Frontal cortex (tissue), 3 donors: ENCODE measurements at regions not wholly inside any gene's neighbourhood (a gene's known extent, or its start where the extent isn't known, plus 50 kb on each side); places are given as distances from the start of the nearest gene placed in this dataset.

ENCODE experiments used
- DNase-seq, 2 donors: peaks; one replicate each; pipeline ENCODE4 v3.0.0; 2012; ENCODE audit warnings: low spot score in 2 of 2
- FAIRE-seq: peaks from 2 replicates; lab custom pipeline; 2012; peaks lifted over from hg19 to GRCh38; lab: Jason Lieb, UNC
- donor health status: control.
- donor health status: control.
- donor health status: control.

- FAIRE-seq = no peak
Measured at GRCh38 chr7:118009419-118009818, 136.2 kb upstream of the CTTNBP2 start.

GRCh38 chr7:118011652-118012051 lies 138.4 kb upstream of the CTTNBP2 start:
- no peak for FAIRE-seq

More at GRCh38 chr7:118009419-118009818, 136.2 kb upstream of the CTTNBP2 start:
- no peak for DNase-seq

GRCh38 chr7:118013252-118014010 lies 140.2 kb upstream of the CTTNBP2 start:
- DNase-seq (no peak), FAIRE-seq (no peak)

More at GRCh38 chr7:118011652-118012051, 138.4 kb upstream of the CTTNBP2 start:
- no peak for DNase-seq

- DNase-seq (no peak), FAIRE-seq (no peak)
Measured at GRCh38 chr7:118022546-118022945, 149.3 kb upstream of the CTTNBP2 start.

GRCh38 chr7:118026791-118027190 lies 153.6 kb upstream of the CTTNBP2 start:
- FAIRE-seq (no peak), DNase-seq (no peak)

GRCh38 chr7:118028226-118028625 lies 155.0 kb upstream of the CTTNBP2 start:
- DNase-seq (no peak), FAIRE-seq (no peak)

GRCh38 chr7:118029826-118030422 lies 154.0 kb upstream of the LSM8 start:
- no peak for DNase-seq
- no peak for FAIRE-seq

- FAIRE-seq (no peak), DNase-seq (no peak)
Measured at GRCh38 chr7:118033273-118033672, 150.7 kb upstream of the LSM8 start.

- FAIRE-seq (no peak), DNase-seq (no peak)
Measured at GRCh38 chr7:118039963-118040489, 143.9 kb upstream of the LSM8 start.

GRCh38 chr7:118040562-118040961 lies 143.4 kb upstream of the LSM8 start:
- no peak for DNase-seq
- FAIRE-seq = no peak

- DNase-seq (no peak), FAIRE-seq (no peak)
Measured at GRCh38 chr7:118041251-118041878, 142.6 kb upstream of the LSM8 start.

GRCh38 chr7:118045629-118046028 lies 138.3 kb upstream of the LSM8 start:
- DNase-seq (no peak), FAIRE-seq (no peak)

GRCh38 chr7:118046086-118046485 lies 137.9 kb upstream of the LSM8 start:
- no peak for FAIRE-seq

GRCh38 chr7:118046801-118047200 lies 137.2 kb upstream of the LSM8 start:
- no peak for DNase-seq
- FAIRE-seq = no peak

More at GRCh38 chr7:118046086-118046485, 137.9 kb upstream of the LSM8 start:
- no peak for DNase-seq

GRCh38 chr7:118052336-118052735 lies 131.6 kb upstream of the LSM8 start:
- no peak for DNase-seq
- FAIRE-seq = no peak

GRCh38 chr7:118053353-118053752 lies 130.6 kb upstream of the LSM8 start:
- DNase-seq (peak in 1 of 2 donors; percentile 3), FAIRE-seq (no peak)

GRCh38 chr7:118054529-118054928 lies 129.4 kb upstream of the LSM8 start:
- FAIRE-seq = no peak

GRCh38 chr7:118055647-118056046 lies 128.3 kb upstream of the LSM8 start:
- FAIRE-seq (no peak), DNase-seq (no peak)

More at GRCh38 chr7:118054529-118054928, 129.4 kb upstream of the LSM8 start:
- no peak for DNase-seq

- FAIRE-seq = no peak
- DNase-seq = no peak
Measured at GRCh38 chr7:118057404-118057803, 126.6 kb upstream of the LSM8 start.

- FAIRE-seq = no peak
- DNase-seq = no peak
Measured at GRCh38 chr7:118059209-118059608, 124.8 kb upstream of the LSM8 start.

- no peak for DNase-seq
- no peak for FAIRE-seq
Measured at GRCh38 chr7:118060692-118061091, 123.3 kb upstream of the LSM8 start.
